Stimulated activated CD4-positive, alpha-beta T cell treated with anti-CD3 and anti-CD28 coated beads, Interleukin-15, amount 100 ng/mL, for 1 hour (primary cell): ENCODE measurements at regions not wholly inside any gene's neighbourhood (a gene's known extent, or its start where the extent isn't known, plus 50 kb on each side); places are given as distances from the start of the nearest gene placed in this dataset.

Experiments used
- DNase-seq, 2 donors: peaks; one replicate each; pipeline ENCODE4 v3.0.0-alpha.2; 2020; ENCODE audit warnings: low read depth in 1 of 2, low spot score in 1 of 2

- no peak for DNase-seq
Measured at GRCh38 chr13:76225815-76226489, 589.8 kb downstream of the LMO7 start.

- no peak for DNase-seq
Measured at GRCh38 chr13:76223999-76224398, 587.9 kb downstream of the LMO7 start.

GRCh38 chr13:76223565-76223964, 587.4 kb downstream of the LMO7 start:
- no peak for DNase-seq

GRCh38 chr13:76222511-76222910, 586.4 kb downstream of the LMO7 start:
- no peak for DNase-seq

- no peak for DNase-seq
Measured at GRCh38 chr13:76216729-76217128, 580.6 kb downstream of the LMO7 start.

GRCh38 chr13:76214001-76214400, 577.9 kb downstream of the LMO7 start:
- DNase-seq, result no peak

GRCh38 chr13:76213423-76213904, 577.3 kb downstream of the LMO7 start:
- no peak for DNase-seq

GRCh38 chr13:76210262-76210661, 574.1 kb downstream of the LMO7 start:
- DNase-seq, result no peak

- no peak for DNase-seq
Measured at GRCh38 chr13:76198568-76199163, 562.5 kb downstream of the LMO7 start.

GRCh38 chr13:76189882-76190519, 553.9 kb downstream of the LMO7 start:
- no peak for DNase-seq

- DNase-seq, result no peak
Measured at GRCh38 chr13:76175961-76176725, 540.0 kb downstream of the LMO7 start.

GRCh38 chr13:76168661-76169060, 532.5 kb downstream of the LMO7 start:
- no peak for DNase-seq

- no peak for DNase-seq
Measured at GRCh38 chr13:76164290-76164689, 528.2 kb downstream of the LMO7 start.

GRCh38 chr13:76163761-76164160, 527.6 kb downstream of the LMO7 start:
- DNase-seq, result no peak

GRCh38 chr13:76160961-76161925, 525.1 kb downstream of the LMO7 start:
- no peak for DNase-seq

- no peak for DNase-seq
Measured at GRCh38 chr13:76160506-76160905, 524.4 kb downstream of the LMO7 start.

GRCh38 chr13:76157926-76158325, 521.8 kb downstream of the LMO7 start:
- DNase-seq, result no peak

GRCh38 chr13:76153239-76153638, 517.1 kb downstream of the LMO7 start:
- DNase-seq, result no peak

- DNase-seq, result no peak
Measured at GRCh38 chr13:76148926-76149325, 512.8 kb downstream of the LMO7 start.

GRCh38 chr13:76148374-76148773, 512.2 kb downstream of the LMO7 start:
- DNase-seq, result no peak

GRCh38 chr13:76132532-76132931, 496.4 kb downstream of the LMO7 start:
- no peak for DNase-seq
